CD8-positive, alpha-beta memory T cell (primary cell): ENCODE measurements at regions not wholly inside any gene's neighbourhood (a gene's known extent, or its start where the extent isn't known, plus 50 kb on each side); places are given as distances from the start of the nearest gene placed in this dataset.

ENCODE experiments used
- CTCF ChIA-PET: fragments of 350-600 bp; sonication (Branson Sonifier 250); formaldehyde crosslinking; loops from one replicate; lab custom pipeline; 2021; ENCODE audit warnings: antibody characterized with exemption; lab: Charles Lee
- POLR2A ChIA-PET: fragments of 350-600 bp; sonication (Branson Sonifier 250); formaldehyde crosslinking; loops from one replicate; lab custom pipeline; 2021; ENCODE audit warnings: antibody characterized with exemption; lab: Charles Lee
- DNase-seq, 5 donors: peaks; one replicate each; pipeline versions ENCODE4 v3.0.0 to v3.0.0-alpha.2; 2020 to 2022; ENCODE audit warnings: mixed read lengths in 1 of 5
- H3K27ac ChIP-seq: one replicate; pipeline ENCODE4 v1.7.0; 2013; ENCODE audit warnings: low read depth, mild to moderate bottlenecking, low read length, moderate library complexity
- H3K27me3 ChIP-seq: 2 replicates; pipeline ENCODE4 v1.7.0; 2013; ENCODE audit warnings: low read length, mild to moderate bottlenecking; ENCODE audit not compliant: insufficient read depth, poor library complexity, severe bottlenecking
- H3K36me3 ChIP-seq: 2 replicates; pipeline ENCODE4 v1.7.0; 2013; ENCODE audit warnings: mild to moderate bottlenecking, low read length, moderate library complexity; ENCODE audit not compliant: insufficient read depth
- H3K4me1 ChIP-seq: 2 replicates; pipeline ENCODE4 v1.7.0; 2013; ENCODE audit warnings: mild to moderate bottlenecking, low read length, moderate library complexity; ENCODE audit not compliant: insufficient read depth
- H3K4me3 ChIP-seq: 2 replicates; pipeline ENCODE4 v1.7.0; 2013; ENCODE audit warnings: mild to moderate bottlenecking, low read length
- H3K9me3 ChIP-seq: 2 replicates; pipeline ENCODE4 v1.7.0; 2013; ENCODE audit warnings: mild to moderate bottlenecking, low read length
- H3K27ac Mint-ChIP-seq, 8 donors: one replicate each; pipeline ENCODE4 v1.8.0; 2020 to 2021; ENCODE audit warnings: mixed read lengths in 8 of 8, mild to moderate bottlenecking in 6 of 8, inconsistent platforms in 3 of 8, moderate library complexity in 3 of 8
- H3K27me3 Mint-ChIP-seq, 2 donors: one replicate each; pipeline ENCODE4 v1.8.0; 2020 to 2021; ENCODE audit warnings: mixed read lengths in 2 of 2, mild to moderate bottlenecking in 1 of 2, moderate library complexity in 1 of 2
- H3K36me3 Mint-ChIP-seq, 3 donors: one replicate each; pipeline ENCODE4 v1.8.0; 2020 to 2021; ENCODE audit warnings: mixed read lengths in 3 of 3, inconsistent platforms in 1 of 3, mild to moderate bottlenecking in 1 of 3
- H3K4me1 Mint-ChIP-seq, 3 donors: one replicate each; pipeline ENCODE4 v1.8.0; 2020 to 2021; ENCODE audit warnings: mixed read lengths in 3 of 3, inconsistent platforms in 1 of 3, mild to moderate bottlenecking in 1 of 3
- H3K4me3 Mint-ChIP-seq, 7 donors: one replicate each; pipeline ENCODE4 v1.8.0; 2020 to 2021; ENCODE audit warnings: mixed read lengths in 7 of 7, mild to moderate bottlenecking in 6 of 7, moderate library complexity in 4 of 7, inconsistent platforms in 2 of 7
- H3K9me3 Mint-ChIP-seq, 5 donors: one replicate each; pipeline ENCODE4 v1.8.0; 2020 to 2022; ENCODE audit warnings: mixed read lengths in 5 of 5, mild to moderate bottlenecking in 3 of 5, moderate library complexity in 2 of 5, inconsistent platforms in 1 of 5

GRCh38 chr10:117716889-117717288 lies 174.3 kb downstream of the EMX2 start:
- Histone ChIP-seq H3K4me3 (no peak overlapping the region), H3K36me3 (no peaks in the 10 kb centered on the region), H3K27me3 (no peaks in the 10 kb centered on the region), H3K9me3 (no peaks in the 10 kb centered on the region), H3K27ac (no peak overlapping the region), H3K4me1 (no peaks in the 10 kb centered on the region)
- CTCF ChIA-PET: no interaction called here
- H3K36me3 Mint-ChIP-seq: no peaks in the 10 kb centered on the region
- POLR2A ChIA-PET: no interaction called here
- no peak overlapping the region for H3K27ac Mint-ChIP-seq
- H3K9me3 Mint-ChIP-seq: peaks cover 0 to 7% (median 0%) of the 10 kb centered on the region in 5 donors
- no peak overlapping the region for H3K4me3 Mint-ChIP-seq
- H3K27me3 Mint-ChIP-seq: peaks cover 3 to 22% of the 10 kb centered on the region in 2 donors
- H3K4me1 Mint-ChIP-seq: no peaks in the 10 kb centered on the region
- no peak for DNase-seq

GRCh38 chr10:117718986-117719920 lies 176.7 kb downstream of the EMX2 start:
- H3K4me1 Mint-ChIP-seq: no peaks in the 10 kb centered on the region
- no peaks in the 10 kb centered on the region for H3K4me1 ChIP-seq
- no peak overlapping the region for H3K4me3 ChIP-seq
- no peak overlapping the region for H3K27ac Mint-ChIP-seq
- H3K27me3 Mint-ChIP-seq: peaks cover 1 to 22% of the 10 kb centered on the region in 2 donors
- no peak overlapping the region for H3K27ac ChIP-seq
- POLR2A ChIA-PET: no interaction called here
- H3K36me3 ChIP-seq: no peaks in the 10 kb centered on the region
- no peak for DNase-seq
- H3K36me3 Mint-ChIP-seq: no peaks in the 10 kb centered on the region
- no peaks in the 10 kb centered on the region for H3K9me3 ChIP-seq
- no peak overlapping the region for H3K4me3 Mint-ChIP-seq
- CTCF ChIA-PET: no interaction called here
- H3K9me3 Mint-ChIP-seq: peaks cover 0 to 5% (median 0%) of the 10 kb centered on the region in 5 donors
- H3K27me3 ChIP-seq: no peaks in the 10 kb centered on the region

- no peaks in the 10 kb centered on the region for H3K4me1 ChIP-seq
- no peaks in the 10 kb centered on the region for H3K4me1 Mint-ChIP-seq
- ChIA-PET CTCF (no interaction called here), POLR2A (no interaction called here)
- H3K4me3 Mint-ChIP-seq: no peak overlapping the region
- peaks cover 0 to 2% (median 0%) of the 10 kb centered on the region in 5 donors for H3K9me3 Mint-ChIP-seq
- H3K27me3 ChIP-seq: no peaks in the 10 kb centered on the region
- H3K27ac Mint-ChIP-seq: no peak overlapping the region
- no peaks in the 10 kb centered on the region for H3K36me3 Mint-ChIP-seq
- DNase-seq: no peak
- H3K4me3 ChIP-seq: no peak overlapping the region
- H3K27me3 Mint-ChIP-seq: peaks cover 3 to 22% of the 10 kb centered on the region in 2 donors
- no peaks in the 10 kb centered on the region for H3K9me3 ChIP-seq
- no peaks in the 10 kb centered on the region for H3K36me3 ChIP-seq
- H3K27ac ChIP-seq: no peak overlapping the region
Measured at GRCh38 chr10:117720931-117721835, 178.6 kb downstream of the EMX2 start.

GRCh38 chr10:117721873-117722272 lies 179.3 kb downstream of the EMX2 start:
- Mint-ChIP-seq H3K4me3 (no peak overlapping the region), H3K36me3 (no peaks in the 10 kb centered on the region), H3K4me1 (no peaks in the 10 kb centered on the region), H3K27ac (no peak overlapping the region), H3K9me3 (peaks cover 0 to 2% (median 0%) of the 10 kb centered on the region in 5 donors), H3K27me3 (peaks cover 3 to 22% of the 10 kb centered on the region in 2 donors)
- Histone ChIP-seq H3K36me3 (no peaks in the 10 kb centered on the region), H3K9me3 (no peaks in the 10 kb centered on the region), H3K27ac (no peak overlapping the region), H3K4me1 (no peaks in the 10 kb centered on the region), H3K4me3 (no peak overlapping the region), H3K27me3 (no peaks in the 10 kb centered on the region)
- CTCF ChIA-PET: no interaction called here
- POLR2A ChIA-PET: no interaction called here
- DNase-seq: no peak

GRCh38 chr10:117723343-117723742 lies 180.8 kb downstream of the EMX2 start:
- ChIA-PET CTCF (no interaction called here), POLR2A (no interaction called here)
- no peaks in the 10 kb centered on the region for H3K4me1 ChIP-seq
- no peaks in the 10 kb centered on the region for H3K4me1 Mint-ChIP-seq
- no peak overlapping the region for H3K27ac Mint-ChIP-seq
- no peak for DNase-seq
- H3K9me3 ChIP-seq: no peaks in the 10 kb centered on the region
- no peak overlapping the region for H3K4me3 Mint-ChIP-seq
- no peaks in the 10 kb centered on the region for H3K36me3 Mint-ChIP-seq
- H3K27me3 ChIP-seq: no peaks in the 10 kb centered on the region
- no peak overlapping the region for H3K4me3 ChIP-seq
- no peaks in the 10 kb centered on the region for H3K36me3 ChIP-seq
- H3K27me3 Mint-ChIP-seq: peaks cover 3 to 19% of the 10 kb centered on the region in 2 donors
- peaks cover 0 to 2% (median 2%) of the 10 kb centered on the region in 5 donors for H3K9me3 Mint-ChIP-seq
- no peak overlapping the region for H3K27ac ChIP-seq

- Mint-ChIP-seq H3K27me3 (peaks cover 2 to 13% of the 10 kb centered on the region in 2 donors), H3K9me3 (peaks cover 0 to 2% (median 2%) of the 10 kb centered on the region in 5 donors), H3K36me3 (no peaks in the 10 kb centered on the region), H3K27ac (no peak overlapping the region), H3K4me1 (no peaks in the 10 kb centered on the region), H3K4me3 (no peak overlapping the region)
- no peaks in the 10 kb centered on the region for H3K27me3 ChIP-seq
- POLR2A ChIA-PET: no interaction called here
- no peak for DNase-seq
- no peaks in the 10 kb centered on the region for H3K36me3 ChIP-seq
- no peaks in the 10 kb centered on the region for H3K4me1 ChIP-seq
- CTCF ChIA-PET: no interaction called here
- H3K27ac ChIP-seq: no peak overlapping the region
- H3K4me3 ChIP-seq: no peak overlapping the region
- H3K9me3 ChIP-seq: no peaks in the 10 kb centered on the region
Measured at GRCh38 chr10:117725993-117726392, 183.4 kb downstream of the EMX2 start.

- H3K4me1 Mint-ChIP-seq: no peaks in the 10 kb centered on the region
- H3K4me3 Mint-ChIP-seq: no peak overlapping the region
- H3K9me3 ChIP-seq: no peaks in the 10 kb centered on the region
- ChIA-PET CTCF (no interaction called here), POLR2A (no interaction called here)
- no peaks in the 10 kb centered on the region for H3K36me3 ChIP-seq
- no peak overlapping the region for H3K27ac Mint-ChIP-seq
- H3K4me3 ChIP-seq: no peak overlapping the region
- no peak for DNase-seq
- no peak overlapping the region for H3K27ac ChIP-seq
- no peaks in the 10 kb centered on the region for H3K36me3 Mint-ChIP-seq
- H3K9me3 Mint-ChIP-seq: peaks cover 0 to 2% (median 2%) of the 10 kb centered on the region in 5 donors
- H3K27me3 Mint-ChIP-seq: peaks cover 6 to 17% of the 10 kb centered on the region in 2 donors
- H3K27me3 ChIP-seq: no peaks in the 10 kb centered on the region
- H3K4me1 ChIP-seq: no peaks in the 10 kb centered on the region
Measured at GRCh38 chr10:117726596-117727295, 184.2 kb downstream of the EMX2 start.
